GM12873 (cell line): ENCODE measurements at regions not wholly inside any gene's neighbourhood (a gene's known extent, or its start where the extent isn't known, plus 50 kb on each side); places are given as distances from the start of the nearest gene placed in this dataset.

Source experiments
- CTCF ChIP-seq: IDR thresholded peaks from 2 replicates; pipeline ENCODE4 v1.5.1; 2012; ENCODE audit warnings: low read depth, mild to moderate bottlenecking, moderate library complexity, low read length, control low read depth; ENCODE audit not compliant: insufficient read depth; ENCODE audit errors: missing control alignments

GRCh38 chr10:55024713-55025112 lies 223.7 kb upstream of the PCDH15 start:
- TF ChIP-seq CTCF = no peak

- no peak for TF ChIP-seq CTCF
Measured at GRCh38 chr10:55019439-55019838, 218.4 kb upstream of the PCDH15 start.

- no peak for TF ChIP-seq CTCF
Measured at GRCh38 chr10:55013318-55013717, 212.3 kb upstream of the PCDH15 start.

GRCh38 chr10:55002420-55002819 lies 201.4 kb upstream of the PCDH15 start:
- TF ChIP-seq CTCF = no peak

- TF ChIP-seq CTCF = no peak
Measured at GRCh38 chr10:55001422-55001821, 200.4 kb upstream of the PCDH15 start.

- TF ChIP-seq CTCF = no peak
Measured at GRCh38 chr10:54993148-54993547, 192.1 kb upstream of the PCDH15 start.

GRCh38 chr10:54985732-54986131 lies 184.7 kb upstream of the PCDH15 start:
- peak; percentile 32 for TF ChIP-seq CTCF
